ENCODE measurements at regions not wholly inside any gene's neighbourhood (a gene's known extent, or its start where the extent isn't known, plus 50 kb on each side); places are given as distances from the start of the nearest gene placed in this dataset.

- Histone ChIP-seq H3K4me3 (ENCODE audit: low read depth in 1 of 2, low read length in 1 of 2) (no peak overlapping the region), H3K36me3 (no peaks in the 10 kb centered on the region), H3K27ac (no peak overlapping the region), H3K9me3 (no peaks in the 10 kb centered on the region), H3K4me1 (ENCODE audit: control insufficient read depth in 1 of 2, insufficient read depth in 1 of 2, low read depth in 1 of 2, low read length in 1 of 2) (no peaks in the 10 kb centered on the region), H3K27me3 (peaks cover 60% of the 10 kb centered on the region)
- no peak for TF ChIP-seq CTCF (IDR thresholded peaks at IDR 0.05)
Measured at GRCh38 chr14:56731187-56731586, 79.1 kb downstream of the OTX2 start.

- Histone ChIP-seq H3K27ac (no peak overlapping the region), H3K27me3 (peaks cover 60% of the 10 kb centered on the region), H3K4me3 (ENCODE audit: low read depth in 1 of 2, low read length in 1 of 2) (no peak overlapping the region), H3K9me3 (no peaks in the 10 kb centered on the region), H3K4me1 (ENCODE audit: control insufficient read depth in 1 of 2, insufficient read depth in 1 of 2, low read depth in 1 of 2, low read length in 1 of 2) (no peaks in the 10 kb centered on the region), H3K36me3 (no peaks in the 10 kb centered on the region)
- no peak for TF ChIP-seq CTCF (IDR thresholded peaks at IDR 0.05)
Measured at GRCh38 chr14:56730538-56731145, 79.6 kb downstream of the OTX2 start.

DNA sequence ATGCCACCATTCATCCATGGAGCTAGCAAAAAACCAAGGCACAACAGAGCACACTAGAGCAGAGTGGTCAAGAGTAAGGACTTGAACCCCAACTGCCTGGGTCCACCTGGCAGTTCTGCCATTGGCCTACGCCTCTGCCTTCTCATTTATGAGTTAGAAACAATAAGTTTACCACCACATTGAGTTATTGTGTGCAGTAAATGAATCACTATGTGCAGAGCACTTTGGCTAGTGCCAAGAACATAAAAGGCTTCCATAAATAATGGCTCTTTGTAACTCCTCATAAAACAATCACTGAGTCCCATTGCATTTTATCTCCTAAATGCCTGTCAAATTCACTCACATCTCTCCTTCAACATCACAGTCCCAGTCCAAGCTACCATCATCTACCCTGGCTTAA lies 86.3 kb downstream of the OTX2 start:
- Histone ChIP-seq H3K27me3 (peaks cover 8% of the 10 kb centered on the region), H3K9me3 (no peaks in the 10 kb centered on the region), H3K27ac (no peak overlapping the region), H3K36me3 (no peaks in the 10 kb centered on the region), H3K4me3 (ENCODE audit: low read depth in 1 of 2, low read length in 1 of 2) (no peak overlapping the region), H3K4me1 (ENCODE audit: control insufficient read depth in 1 of 2, insufficient read depth in 1 of 2, low read depth in 1 of 2, low read length in 1 of 2) (no peaks in the 10 kb centered on the region)
- no peak for TF ChIP-seq CTCF (IDR thresholded peaks at IDR 0.05)

DNA sequence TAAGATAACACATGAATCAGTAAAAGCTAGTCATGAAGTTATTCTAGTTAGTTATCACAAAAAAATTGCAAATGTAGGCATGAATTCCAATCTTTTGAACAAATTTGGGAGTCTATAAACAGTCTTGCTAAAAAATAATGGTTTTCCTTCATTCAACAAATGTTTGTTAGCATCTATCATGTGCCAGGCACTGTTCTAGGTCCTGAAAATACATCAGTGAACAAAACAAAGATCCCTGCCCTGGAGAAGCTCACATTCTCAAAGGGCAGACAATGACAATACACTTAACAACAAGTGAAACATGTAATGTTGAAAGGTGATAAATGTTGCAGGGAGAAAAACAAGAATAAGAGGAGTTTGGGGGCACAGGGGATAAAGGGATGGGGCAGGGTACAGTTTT lies 86.9 kb downstream of the OTX2 start:
- Histone ChIP-seq H3K4me1 (ENCODE audit: control insufficient read depth in 1 of 2, insufficient read depth in 1 of 2, low read depth in 1 of 2, low read length in 1 of 2) (no peaks in the 10 kb centered on the region), H3K4me3 (ENCODE audit: low read depth in 1 of 2, low read length in 1 of 2) (no peak overlapping the region), H3K36me3 (no peaks in the 10 kb centered on the region), H3K27me3 (peaks cover 6% of the 10 kb centered on the region), H3K27ac (no peak overlapping the region), H3K9me3 (no peaks in the 10 kb centered on the region)
- TF ChIP-seq CTCF (IDR thresholded peaks at IDR 0.05): no peak

DNA sequence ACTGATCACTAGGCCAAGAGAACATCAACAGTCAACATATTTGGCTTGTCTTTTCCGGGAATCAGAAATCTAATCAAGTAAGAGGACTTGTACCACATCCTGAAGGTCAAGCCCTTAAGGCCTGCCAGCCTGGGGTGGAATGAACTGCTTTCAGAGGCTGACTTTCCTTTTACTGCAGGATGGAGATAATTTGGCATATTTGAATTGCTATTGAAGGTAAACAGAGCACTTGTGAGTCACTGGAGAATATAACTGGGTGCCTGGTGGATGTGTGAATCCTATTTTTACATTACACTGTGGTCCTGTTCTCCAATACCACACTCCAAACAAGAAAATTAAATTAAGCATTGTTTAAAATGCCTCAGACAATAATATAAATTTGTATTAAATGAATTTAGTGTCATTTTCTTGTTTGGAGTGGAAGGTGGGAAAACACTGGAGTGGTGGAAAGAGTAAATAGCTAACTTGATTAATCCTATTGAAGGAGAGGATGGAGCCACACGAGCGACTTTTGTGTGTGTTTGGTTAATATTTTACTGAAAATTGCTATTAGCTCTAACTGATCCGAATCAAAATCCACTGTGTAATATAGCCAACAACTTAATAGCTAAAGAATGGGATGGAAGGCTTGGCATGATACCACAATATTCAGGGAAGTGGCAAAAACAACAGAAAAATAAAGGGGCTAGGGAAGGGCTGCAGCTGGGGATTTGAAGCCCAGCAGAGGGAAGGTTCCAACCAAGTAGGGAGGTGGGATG lies 89.4 kb downstream of the OTX2 start:
- Histone ChIP-seq H3K27ac (no peak overlapping the region), H3K27me3 (peaks cover 6% of the 10 kb centered on the region), H3K4me3 (ENCODE audit: low read depth in 1 of 2, low read length in 1 of 2) (no peak overlapping the region), H3K9me3 (no peaks in the 10 kb centered on the region), H3K4me1 (ENCODE audit: control insufficient read depth in 1 of 2, insufficient read depth in 1 of 2, low read depth in 1 of 2, low read length in 1 of 2) (no peaks in the 10 kb centered on the region), H3K36me3 (no peaks in the 10 kb centered on the region)
- no peak for TF ChIP-seq CTCF (IDR thresholded peaks at IDR 0.05)
